Keratinocyte (primary cell): ENCODE measurements at regions not wholly inside any gene's neighbourhood (a gene's known extent, or its start where the extent isn't known, plus 50 kb on each side); places are given as distances from the start of the nearest gene placed in this dataset.

Experiments
- DNase-seq: peaks from one replicate; pipeline ENCODE4 v3.0.0-alpha.2; 2011; ENCODE audit warnings: low read depth, missing footprints, low spot score
- FAIRE-seq: peaks from 2 replicates; lab custom pipeline; 2011; peaks lifted over from hg19 to GRCh38; lab: Jason Lieb, UNC
- H2AFZ ChIP-seq: 2 replicates; pipeline ENCODE4 v1.6.0; 2012; ENCODE audit warnings: low read length, control low read depth, inconsistent platforms; ENCODE audit not compliant: control insufficient read depth
- H3K27ac ChIP-seq: 2 replicates; pipeline ENCODE4 v1.5.1; 2011; ENCODE audit warnings: low read length; ENCODE audit not compliant: control insufficient read depth, insufficient read depth
- H3K27me3 ChIP-seq: 3 replicates; pipeline ENCODE4 v1.6.0; 2011; ENCODE audit warnings: low read length; ENCODE audit not compliant: control insufficient read depth, insufficient read depth; ENCODE audit errors: extremely low read depth
- H3K36me3 ChIP-seq, 2 experiments: 2 replicates in 1 of 2; 3 replicates in 1 of 2; pipeline ENCODE4 v1.5.1; 2011; ENCODE audit warnings: low read length in 2 of 2, mild to moderate bottlenecking in 1 of 2; ENCODE audit not compliant: control insufficient read depth in 2 of 2, insufficient read depth in 2 of 2; ENCODE audit errors: extremely low read depth in 1 of 2
- H3K4me1 ChIP-seq: 3 replicates; pipeline ENCODE4 v1.5.1; 2011; ENCODE audit warnings: low read length; ENCODE audit not compliant: control insufficient read depth, insufficient read depth; ENCODE audit errors: extremely low read depth
- H3K4me2 ChIP-seq: 3 replicates; pipeline ENCODE4 v1.6.0; 2011; ENCODE audit warnings: low read depth, low read length; ENCODE audit not compliant: control insufficient read depth, insufficient read depth; ENCODE audit errors: extremely low read depth
- H3K4me3 ChIP-seq, 3 experiments: fragments of 200-600 bp in 1 of 3; sonication (generic) in 1 of 3; 2 replicates in 2 of 3; 3 replicates in 1 of 3; pipeline ENCODE4 v1.5.1; 2011 to 2016; ENCODE audit warnings: low read length in 3 of 3, mild to moderate bottlenecking in 3 of 3, control low read depth in 2 of 3, inconsistent platforms in 1 of 3, low read depth in 1 of 3, mixed read lengths in 1 of 3, mixed run types in 1 of 3, moderate library complexity in 1 of 3; ENCODE audit not compliant: control insufficient read depth in 2 of 3, insufficient read depth in 2 of 3; ENCODE audit errors: extremely low read depth in 1 of 3
- H3K79me2 ChIP-seq: 2 replicates; pipeline ENCODE4 v1.6.0; 2012; ENCODE audit warnings: low read length; ENCODE audit not compliant: control insufficient read depth, insufficient read depth
- H3K9ac ChIP-seq: 3 replicates; pipeline ENCODE4 v1.6.0; 2011; ENCODE audit warnings: low read length; ENCODE audit not compliant: control insufficient read depth, insufficient read depth; ENCODE audit errors: extremely low read depth
- H3K9me1 ChIP-seq: 3 replicates; pipeline ENCODE4 v1.6.0; 2011; ENCODE audit warnings: low read length; ENCODE audit not compliant: control insufficient read depth, insufficient read depth; ENCODE audit errors: extremely low read depth
- H3K9me3 ChIP-seq: 2 replicates; pipeline ENCODE4 v1.5.1; 2012; ENCODE audit warnings: low read depth, low read length; ENCODE audit not compliant: control insufficient read depth
- H4K20me1 ChIP-seq: 3 replicates; pipeline ENCODE4 v1.6.0; 2011; ENCODE audit warnings: low read length; ENCODE audit not compliant: control insufficient read depth, insufficient read depth; ENCODE audit errors: extremely low read depth
- CTCF ChIP-seq, 3 experiments: IDR thresholded peaks in 1 of 3; conservative IDR thresholded peaks in 1 of 3; optimal IDR thresholded peaks in 1 of 3; 2 replicates in 2 of 3; 3 replicates in 1 of 3; pipeline versions ENCODE3 to v1.5.1; 2011; ENCODE audit warnings: low read length in 3 of 3, mild to moderate bottlenecking in 3 of 3, moderate library complexity in 2 of 3, control low read depth in 1 of 3, inconsistent platforms in 1 of 3; ENCODE audit not compliant: insufficient read depth in 2 of 3; ENCODE audit errors: extremely low read depth in 1 of 3
- EZH2 ChIP-seq: IDR thresholded peaks from one replicate; pipeline ENCODE4 v1.6.1; 2012; ENCODE audit warnings: inconsistent platforms, mild to moderate bottlenecking, low read length, moderate library complexity
- dilution Hi-C: fragments of 300-500 bp; cut with MboI; formaldehyde crosslinking; loops from one replicate; pipeline ENCODE4 v1.7.0; 2020; ENCODE audit warnings: low sequenced_read_pairs; ENCODE audit not compliant: extremely low pct_ligation_motif_present

GRCh38 chr10:36725581-36726520 lies 399.5 kb upstream of the ANKRD30A start:
- no peaks in the 10 kb centered on the region for H4K20me1 ChIP-seq
- peaks cover 11% of the 10 kb centered on the region for H3K4me1 ChIP-seq
- peak overlapping the region; percentile 22 for H3K4me2 ChIP-seq
- H3K9me1 ChIP-seq, result no peaks in the 10 kb centered on the region
- H3K9me3 ChIP-seq, result no peaks in the 10 kb centered on the region
- DNase-seq, result peak; percentile 72
- dilution Hi-C loops, result no loop called here
- H3K9ac ChIP-seq, result no peak overlapping the region
- H3K27me3 ChIP-seq, result no peaks in the 10 kb centered on the region
- no peak for TF ChIP-seq EZH2
- TF ChIP-seq CTCF (optimal IDR thresholded peaks at IDR 0.05 in 1 of 3, IDR thresholded peaks at IDR 0.05 in 1 of 3, conservative IDR thresholded peaks at IDR 0.05 in 1 of 3; ENCODE audit: extremely low read depth in 1 of 3, insufficient read depth in 2 of 3, low read length in 3 of 3), result peak; percentile 55 to 64 (median 56)
- no peaks in the 10 kb centered on the region for H3K79me2 ChIP-seq
- peak; percentile 98 for FAIRE-seq
- H3K4me3 ChIP-seq, result no peak overlapping the region
- no peak overlapping the region for H2AFZ ChIP-seq
- peak overlapping the region; percentile 26 for H3K27ac ChIP-seq
- H3K36me3 ChIP-seq, result no peaks in the 10 kb centered on the region

GRCh38 chr10:36722777-36723176 lies 402.6 kb upstream of the ANKRD30A start:
- FAIRE-seq (no peak), DNase-seq (no peak)
- no peak for TF ChIP-seq CTCF (optimal IDR thresholded peaks at IDR 0.05 in 1 of 3, IDR thresholded peaks at IDR 0.05 in 1 of 3, conservative IDR thresholded peaks at IDR 0.05 in 1 of 3; ENCODE audit: extremely low read depth in 1 of 3, insufficient read depth in 2 of 3, low read length in 3 of 3)
- no peak for TF ChIP-seq EZH2
- H3K4me1 ChIP-seq, result peaks cover 11% of the 10 kb centered on the region
- H3K79me2 ChIP-seq, result no peaks in the 10 kb centered on the region
- no peak overlapping the region for H2AFZ ChIP-seq
- no peak overlapping the region for H3K4me3 ChIP-seq
- no peaks in the 10 kb centered on the region for H3K9me1 ChIP-seq
- no peaks in the 10 kb centered on the region for H4K20me1 ChIP-seq
- dilution Hi-C loops, result no loop called here
- H3K27me3 ChIP-seq, result no peaks in the 10 kb centered on the region
- no peak overlapping the region for H3K9ac ChIP-seq
- no peaks in the 10 kb centered on the region for H3K9me3 ChIP-seq
- no peaks in the 10 kb centered on the region for H3K36me3 ChIP-seq
- no peak overlapping the region for H3K4me2 ChIP-seq
- no peak overlapping the region for H3K27ac ChIP-seq
